ENCODE measurements at regions not wholly inside any gene's neighbourhood (a gene's known extent, or its start where the extent isn't known, plus 50 kb on each side); places are given as distances from the start of the nearest gene placed in this dataset.

- Histone ChIP-seq H3K27ac (replicated peaks) (no peak overlapping the region), H3K27me3 (ENCODE audit: insufficient read depth, poor library complexity, severe bottlenecking) (no peaks in the 10 kb centered on the region), H3K4me3 (replicated peaks; ENCODE audit: insufficient read depth, low read length) (no peak overlapping the region)
- TF ChIP-seq POLR2AphosphoS5 (IDR thresholded peaks at IDR 0.05; ENCODE audit: low read depth): no peak
- no peak for TF ChIP-seq GABPA (IDR thresholded peaks at IDR 0.05; ENCODE audit: low read depth)
- TF ChIP-seq SPI1 (IDR thresholded peaks at IDR 0.05; ENCODE audit: borderline replicate concordance, low read depth): no peak
- TF ChIP-seq REST (IDR thresholded peaks at IDR 0.05; ENCODE audit: insufficient replicate concordance, low read depth): no peak
- no peak for TF ChIP-seq CTCF (IDR thresholded peaks at IDR 0.05; ENCODE audit: insufficient read depth, low read length)
- DNase-seq (ENCODE audit: low read depth in 1 of 2, low spot score in 1 of 2): no peak
Observed at GRCh38 chr4:42326040-42326439, 71.2 kb upstream of the SHISA3 start.

DNA sequence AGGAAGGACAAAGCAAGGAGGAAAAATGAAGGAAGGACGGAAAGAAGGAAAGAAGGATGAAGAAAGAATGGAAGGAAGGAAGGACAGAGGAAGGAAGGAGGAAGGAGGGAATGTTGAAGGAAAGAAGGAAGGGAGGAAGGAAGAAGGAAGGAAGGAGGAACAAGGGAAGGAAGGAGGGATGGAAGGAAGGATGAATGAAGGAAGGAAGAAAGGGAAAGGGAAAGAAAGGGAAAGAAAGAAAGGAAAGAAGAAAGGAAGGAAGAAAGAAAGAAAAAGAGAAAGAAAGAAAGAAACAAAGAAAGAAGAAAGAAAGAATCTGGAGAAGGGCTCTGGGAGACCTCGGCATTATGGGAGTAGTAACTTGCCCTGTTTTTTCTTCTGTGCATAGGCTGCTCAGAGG, 70.8 kb upstream of the SHISA3 start:
- TF ChIP-seq POLR2AphosphoS5 (IDR thresholded peaks at IDR 0.05; ENCODE audit: low read depth) (no peak), CTCF (IDR thresholded peaks at IDR 0.05; ENCODE audit: insufficient read depth, low read length) (no peak), REST (IDR thresholded peaks at IDR 0.05; ENCODE audit: insufficient replicate concordance, low read depth) (no peak), GABPA (IDR thresholded peaks at IDR 0.05; ENCODE audit: low read depth) (no peak)
- DNase-seq (ENCODE audit: low read depth in 1 of 2, low spot score in 1 of 2): no peak
- Histone ChIP-seq H3K27ac (replicated peaks) (no peak overlapping the region), H3K4me3 (replicated peaks; ENCODE audit: insufficient read depth, low read length) (no peak overlapping the region), H3K27me3 (ENCODE audit: insufficient read depth, poor library complexity, severe bottlenecking) (no peaks in the 10 kb centered on the region)

DNA sequence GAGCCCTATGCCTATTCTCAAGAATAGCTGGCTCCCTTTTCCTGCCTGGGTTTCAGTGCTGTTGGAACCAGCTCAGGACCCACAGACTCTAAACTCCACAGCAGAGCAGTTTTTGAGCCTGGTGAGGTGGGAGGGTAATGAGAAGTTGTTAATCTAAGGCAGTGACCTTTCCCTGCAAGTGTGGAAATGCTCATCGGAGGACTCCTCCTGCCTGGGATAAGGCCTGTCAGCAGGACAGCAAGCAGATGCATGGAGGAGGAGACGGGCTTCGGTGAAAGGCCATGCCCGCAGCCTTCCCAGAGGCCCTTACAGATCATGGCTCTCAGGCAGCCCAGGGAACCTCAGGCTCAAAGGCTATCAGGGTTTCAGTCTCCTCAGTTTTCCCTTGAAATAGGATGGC, 70.0 kb upstream of the SHISA3 start:
- no peak for DNase-seq (ENCODE audit: low read depth in 1 of 2, low spot score in 1 of 2)
- no peak overlapping the region for H3K27ac ChIP-seq (replicated peaks)

GRCh38 chr4:42328978-42329377, 68.3 kb upstream of the SHISA3 start:
- Histone ChIP-seq H3K27ac (replicated peaks) (no peak overlapping the region), H3K27me3 (ENCODE audit: insufficient read depth, poor library complexity, severe bottlenecking) (no peaks in the 10 kb centered on the region), H3K4me3 (replicated peaks; ENCODE audit: insufficient read depth, low read length) (no peak overlapping the region)
- no peak for TF ChIP-seq POLR2AphosphoS5 (IDR thresholded peaks at IDR 0.05; ENCODE audit: low read depth)
- no peak for TF ChIP-seq REST (IDR thresholded peaks at IDR 0.05; ENCODE audit: insufficient replicate concordance, low read depth)
- no peak for TF ChIP-seq SPI1 (IDR thresholded peaks at IDR 0.05; ENCODE audit: borderline replicate concordance, low read depth)
- TF ChIP-seq CTCF (IDR thresholded peaks at IDR 0.05; ENCODE audit: insufficient read depth, low read length): no peak
- TF ChIP-seq GABPA (IDR thresholded peaks at IDR 0.05; ENCODE audit: low read depth): no peak
- DNase-seq (ENCODE audit: low read depth in 1 of 2, low spot score in 1 of 2): no peak

More for the DNA sequence above, 70.0 kb upstream of the SHISA3 start:
- H3K27me3 ChIP-seq (ENCODE audit: insufficient read depth, poor library complexity, severe bottlenecking): no peaks in the 10 kb centered on the region
- no peak for TF ChIP-seq GABPA (IDR thresholded peaks at IDR 0.05; ENCODE audit: low read depth)
- H3K4me3 ChIP-seq (replicated peaks; ENCODE audit: insufficient read depth, low read length): no peak overlapping the region
